H1 (cell line): ENCODE measurements at regions not wholly inside any gene's neighbourhood (a gene's known extent, or its start where the extent isn't known, plus 50 kb on each side); places are given as distances from the start of the nearest gene placed in this dataset.

ENCODE experiments used
- CTCF ChIA-PET: fragments of 300-600 bp; sonication (Branson Sonifier 250); formaldehyde crosslinking; loops from one replicate; lab custom pipeline; 2021; ENCODE audit not compliant: partially characterized antibody; lab: Charles Lee
- POLR2A ChIA-PET: fragments of 300-600 bp; sonication (Branson Sonifier 250); formaldehyde crosslinking; loops from one replicate; lab custom pipeline; 2021; ENCODE audit warnings: inconsistent platforms; ENCODE audit not compliant: partially characterized antibody; lab: Charles Lee
- DNase-seq, 2 experiments: peaks; one replicate each; pipeline versions ENCODE4 v3.0.0 to v3.0.0-alpha.2; 2010 to 2022; ENCODE audit warnings: low spot score in 2 of 2, low read depth in 1 of 2, mixed read lengths in 1 of 2
- FAIRE-seq: peaks from 2 replicates; lab custom pipeline; 2011; peaks lifted over from hg19 to GRCh38; lab: Jason Lieb, UNC
- H2AFZ ChIP-seq: 2 replicates; pipeline ENCODE4 v1.8.1; 2012; ENCODE audit warnings: low read length, inconsistent platforms
- H2AK5ac ChIP-seq: 2 replicates; pipeline ENCODE4 v1.6.1; 2013; ENCODE audit warnings: low read depth, low read length
- H2BK120ac ChIP-seq: replicated peaks from 2 replicates; pipeline ENCODE3; 2013; ENCODE audit warnings: low read depth, low read length, inconsistent platforms
- H2BK12ac ChIP-seq: 2 replicates; pipeline ENCODE4 v1.6.1; 2013; ENCODE audit warnings: low read depth, low read length
- H2BK15ac ChIP-seq: 2 replicates; pipeline ENCODE4 v1.6.1; 2013; ENCODE audit warnings: low read length
- H2BK20ac ChIP-seq: 2 replicates; pipeline ENCODE4 v1.6.1; 2013; ENCODE audit warnings: low read length
- H2BK5ac ChIP-seq: 2 replicates; pipeline ENCODE4 v1.6.1; 2013; ENCODE audit warnings: low read depth, low read length
- H3K14ac ChIP-seq: 2 replicates; pipeline ENCODE4 v1.6.1; 2013; ENCODE audit warnings: inconsistent platforms; ENCODE audit not compliant: insufficient read length
- H3K18ac ChIP-seq: 2 replicates; pipeline ENCODE4 v1.6.1; 2013; ENCODE audit warnings: low read length; ENCODE audit errors: extremely low read depth
- H3K23ac ChIP-seq: 2 replicates; pipeline ENCODE4 v1.6.1; 2013; ENCODE audit warnings: inconsistent platforms; ENCODE audit not compliant: insufficient read length
- H3K23me2 ChIP-seq: 2 replicates; pipeline ENCODE4 v1.6.1; 2013; ENCODE audit warnings: low read depth, low read length
- H3K27ac ChIP-seq: 2 replicates; pipeline ENCODE4 v1.6.1; 2011; ENCODE audit warnings: low read depth, low read length, inconsistent platforms
- H3K27me3 ChIP-seq, 4 experiments: replicated peaks in 1 of 4; 1 replicate in 1 of 4; 2 replicates in 3 of 4; pipeline versions ENCODE4 v1.6.1 to v1.8.1; 2011 to 2013; ENCODE audit warnings: low read length in 3 of 4, mild to moderate bottlenecking in 3 of 4, inconsistent platforms in 2 of 4, mixed read lengths in 2 of 4, moderate library complexity in 1 of 4; ENCODE audit not compliant: control insufficient read depth in 3 of 4, insufficient read depth in 3 of 4; ENCODE audit errors: extremely low read depth in 1 of 4
- H3K36me3 ChIP-seq, 4 experiments: 2 replicates each; pipeline versions ENCODE4 v1.6.1 to v1.8.1; 2011 to 2013; ENCODE audit warnings: mild to moderate bottlenecking in 4 of 4, low read length in 3 of 4, moderate library complexity in 2 of 4, control low read depth in 1 of 4, inconsistent platforms in 1 of 4; ENCODE audit not compliant: insufficient read depth in 4 of 4, control insufficient read depth in 2 of 4
- H3K4ac ChIP-seq: replicated peaks from 2 replicates; pipeline ENCODE3; 2013; ENCODE audit warnings: low read length, low read depth, mixed read lengths, inconsistent platforms; ENCODE audit not compliant: insufficient read length
- H3K4me1 ChIP-seq, 4 experiments: replicated peaks in 1 of 4; 1 replicate in 1 of 4; 2 replicates in 3 of 4; pipeline versions ENCODE4 v1.6.1 to v1.8.1; 2011 to 2013; ENCODE audit warnings: low read length in 3 of 4, inconsistent platforms in 2 of 4, mixed read lengths in 1 of 4; ENCODE audit not compliant: insufficient read depth in 4 of 4, control insufficient read depth in 3 of 4
- H3K4me2 ChIP-seq, 2 experiments: 2 replicates each; pipeline versions ENCODE4 v1.6.1 to v1.8.1; 2011 to 2013; ENCODE audit warnings: low read depth in 2 of 2, low read length in 2 of 2, control low read depth in 1 of 2, inconsistent platforms in 1 of 2, mild to moderate bottlenecking in 1 of 2; ENCODE audit not compliant: insufficient read depth in 1 of 2
- H3K4me3 ChIP-seq, 4 experiments: fragments of 200-600, 300-600 bp in 1 of 4; sonication (generic), shearing (Covaris generic), sonication (Bioruptor Twin) in 1 of 4; 2 replicates each; pipeline versions ENCODE4 v1.5.1 to v1.8.1; 2011 to 2016; ENCODE audit warnings: low read length in 4 of 4, low read depth in 3 of 4, control low read depth in 2 of 4, inconsistent platforms in 2 of 4, mild to moderate bottlenecking in 2 of 4, mixed read lengths in 1 of 4, moderate library complexity in 1 of 4; ENCODE audit not compliant: insufficient read depth in 2 of 4; ENCODE audit errors: extremely low read depth in 1 of 4
- H3K56ac ChIP-seq: replicated peaks from 2 replicates; pipeline ENCODE3; 2013; ENCODE audit warnings: low read depth, mild to moderate bottlenecking, mixed read lengths, low read length, inconsistent platforms; ENCODE audit not compliant: insufficient read length
- H3K79me1 ChIP-seq: 2 replicates; pipeline ENCODE4 v1.6.1; 2013; ENCODE audit warnings: low read depth, low read length, control low read depth
- H3K79me2 ChIP-seq, 2 experiments: 2 replicates each; pipeline versions ENCODE4 v1.6.1 to v1.8.1; 2012 to 2013; ENCODE audit warnings: low read length in 2 of 2, mild to moderate bottlenecking in 2 of 2, inconsistent platforms in 1 of 2; ENCODE audit not compliant: insufficient read depth in 2 of 2, control insufficient read depth in 1 of 2
- H3K9ac ChIP-seq, 4 experiments: replicated peaks in 1 of 4; 1 replicate in 1 of 4; 2 replicates in 3 of 4; pipeline versions ENCODE4 v1.6.1 to v1.8.1; 2011 to 2013; ENCODE audit warnings: low read depth in 3 of 4, low read length in 3 of 4, control low read depth in 2 of 4, mild to moderate bottlenecking in 2 of 4, moderate library complexity in 2 of 4, inconsistent platforms in 1 of 4; ENCODE audit errors: extremely low read depth in 1 of 4
- H3K9me3 ChIP-seq, 2 experiments: 2 replicates each; pipeline versions ENCODE4 v1.6.1 to v1.8.1; 2012 to 2013; ENCODE audit warnings: mild to moderate bottlenecking in 2 of 2, moderate library complexity in 2 of 2, control low read depth in 1 of 2, inconsistent platforms in 1 of 2, low read depth in 1 of 2, low read length in 1 of 2, mixed read lengths in 1 of 2; ENCODE audit not compliant: insufficient read depth in 2 of 2
- H4K20me1 ChIP-seq, 2 experiments: replicated peaks in 1 of 2; 2 replicates each; pipeline versions ENCODE3 to v1.8.1; 2011 to 2013; ENCODE audit warnings: inconsistent platforms in 2 of 2, low read length in 2 of 2, mild to moderate bottlenecking in 1 of 2; ENCODE audit not compliant: insufficient read depth in 2 of 2, control insufficient read depth in 1 of 2
- H4K5ac ChIP-seq: 2 replicates; pipeline ENCODE4 v1.6.1; 2013; ENCODE audit warnings: low read length, low read depth, mixed read lengths, inconsistent platforms; ENCODE audit not compliant: insufficient read length
- H4K8ac ChIP-seq: 2 replicates; pipeline ENCODE4 v1.8.0; 2013; ENCODE audit warnings: mild to moderate bottlenecking, moderate library complexity, low read length, inconsistent platforms; ENCODE audit not compliant: insufficient read depth; ENCODE audit errors: extremely low read depth
- H4K91ac ChIP-seq: replicated peaks from 2 replicates; pipeline ENCODE3; 2013; ENCODE audit warnings: low read length, mixed read lengths, inconsistent platforms; ENCODE audit not compliant: insufficient read length
- WGBS, 2 experiments: shearing (Covaris generic) in 1 of 2; methylation state at CpG; one replicate each; pipeline versions ENCODE4 v1.1.6 to v1.1.7; 2013 to 2015; ENCODE audit warnings: low lambda C conversion rate in 2 of 2, mixed read lengths in 2 of 2, inconsistent platforms in 1 of 2, low coverage in 1 of 2, missing lambda C conversion rate in 1 of 2; ENCODE audit not compliant: insufficient replicate concordance in 2 of 2, insufficient coverage in 1 of 2, insufficient read length in 1 of 2; ENCODE audit errors: extremely low coverage in 1 of 2, missing lambda C conversion rate in 1 of 2; 5-methylcytosine and 5-hydroxymethylcytosine counted together

- Histone ChIP-seq H3K18ac (no peak overlapping the region), H3K27me3 (no peaks in the 10 kb centered on the region), H4K5ac (no peak overlapping the region), H3K36me3 (no peaks in the 10 kb centered on the region), H3K23ac (no peak overlapping the region), H2BK20ac (no peak overlapping the region), H2BK12ac (no peak overlapping the region), H3K14ac (no peak overlapping the region), H3K56ac (no peak overlapping the region), H2AK5ac (no peak overlapping the region), H3K23me2 (no peaks in the 10 kb centered on the region), H2BK5ac (no peak overlapping the region), H4K8ac (no peak overlapping the region), H2BK15ac (no peak overlapping the region), H3K9ac (no peak overlapping the region), H3K27ac (no peak overlapping the region), H3K4me2 (no peak overlapping the region), H3K79me1 (no peaks in the 10 kb centered on the region), H4K20me1 (no peaks in the 10 kb centered on the region), H3K9me3 (no peaks in the 10 kb centered on the region), H3K4me3 (no peak overlapping the region), H3K4me1 (no peaks in the 10 kb centered on the region), H4K91ac (no peak overlapping the region), H3K79me2 (no peaks in the 10 kb centered on the region), H2AFZ (0 out of 2 replicates have a peak overlapping the region, but pooled peaks have one; percentile 51), H2BK120ac (no peak overlapping the region), H3K4ac (no peak overlapping the region)
- FAIRE-seq (no peak), DNase-seq (no peak)
- CTCF ChIA-PET: interaction anchor here (1.1 to 1.7 kb wide), 3 partner anchors 12 to 354 kb away, joined by 3 to 7 read pairs (median 7); no protein-coding TSS in a partner anchor
- POLR2A ChIA-PET: no interaction called here
- WGBS, 2 experiments: 85% methylated on average over 3 of the region's 3 CpGs; no CpG with 5 or more reads in 1 of the 2 experiments
Observed at GRCh38 chr4:154999950-155000578, 208.4 kb upstream of the NPY2R start.
